ENCODE measurements at regions not wholly inside any gene's neighbourhood (a gene's known extent, or its start where the extent isn't known, plus 50 kb on each side); places are given as distances from the start of the nearest gene placed in this dataset.

GRCh38 chr2:58973811-58974281 is 732.7 kb upstream of the FANCL start:
- TF ChIP-seq CTCF (IDR thresholded peaks at IDR 0.05), result no peak
- no peak overlapping the region for H3K9ac ChIP-seq (ENCODE audit: low read depth in 2 of 2, low read length in 2 of 2)
- H3K27me3 ChIP-seq, result no peaks in the 10 kb centered on the region
- DNase-seq, result no peak
- intact Hi-C loops (cut with DNase I), result no loop called here
- no peaks in the 10 kb centered on the region for H3K4me1 ChIP-seq
- H3K4me3 ChIP-seq, result no peak overlapping the region
- H3K36me3 ChIP-seq, result no peaks in the 10 kb centered on the region
- H3K27ac ChIP-seq, result no peak overlapping the region
- no peaks in the 10 kb centered on the region for H3K9me3 ChIP-seq

DNA sequence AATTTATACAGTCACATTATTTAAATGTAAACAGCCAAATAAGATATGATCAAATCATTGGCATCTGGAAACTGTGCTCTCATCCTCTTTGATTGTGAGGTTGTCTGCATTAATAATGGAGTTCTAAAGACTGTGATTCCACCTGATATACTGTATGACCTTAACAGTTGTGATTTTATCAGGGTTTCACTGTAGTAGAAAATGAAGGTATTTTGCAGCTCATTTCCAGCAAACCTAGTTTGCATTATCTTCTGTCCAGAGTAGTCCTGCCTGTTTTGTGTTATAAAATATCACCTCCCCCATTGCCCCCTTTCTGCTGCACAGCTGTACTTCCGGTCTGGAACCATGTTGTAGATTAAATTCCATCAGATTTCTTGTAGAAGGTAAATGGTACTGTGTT is 731.6 kb upstream of the FANCL start:
- Histone ChIP-seq H3K27me3 (no peaks in the 10 kb centered on the region), H3K4me3 (no peak overlapping the region), H3K4me1 (no peaks in the 10 kb centered on the region), H3K36me3 (no peaks in the 10 kb centered on the region), H3K27ac (no peak overlapping the region), H3K9ac (ENCODE audit: low read depth in 2 of 2, low read length in 2 of 2) (no peak overlapping the region), H3K9me3 (no peaks in the 10 kb centered on the region)
- DNase-seq, result no peak
- intact Hi-C loops (cut with DNase I), result no loop called here
- no peak for TF ChIP-seq CTCF (IDR thresholded peaks at IDR 0.05)

DNA sequence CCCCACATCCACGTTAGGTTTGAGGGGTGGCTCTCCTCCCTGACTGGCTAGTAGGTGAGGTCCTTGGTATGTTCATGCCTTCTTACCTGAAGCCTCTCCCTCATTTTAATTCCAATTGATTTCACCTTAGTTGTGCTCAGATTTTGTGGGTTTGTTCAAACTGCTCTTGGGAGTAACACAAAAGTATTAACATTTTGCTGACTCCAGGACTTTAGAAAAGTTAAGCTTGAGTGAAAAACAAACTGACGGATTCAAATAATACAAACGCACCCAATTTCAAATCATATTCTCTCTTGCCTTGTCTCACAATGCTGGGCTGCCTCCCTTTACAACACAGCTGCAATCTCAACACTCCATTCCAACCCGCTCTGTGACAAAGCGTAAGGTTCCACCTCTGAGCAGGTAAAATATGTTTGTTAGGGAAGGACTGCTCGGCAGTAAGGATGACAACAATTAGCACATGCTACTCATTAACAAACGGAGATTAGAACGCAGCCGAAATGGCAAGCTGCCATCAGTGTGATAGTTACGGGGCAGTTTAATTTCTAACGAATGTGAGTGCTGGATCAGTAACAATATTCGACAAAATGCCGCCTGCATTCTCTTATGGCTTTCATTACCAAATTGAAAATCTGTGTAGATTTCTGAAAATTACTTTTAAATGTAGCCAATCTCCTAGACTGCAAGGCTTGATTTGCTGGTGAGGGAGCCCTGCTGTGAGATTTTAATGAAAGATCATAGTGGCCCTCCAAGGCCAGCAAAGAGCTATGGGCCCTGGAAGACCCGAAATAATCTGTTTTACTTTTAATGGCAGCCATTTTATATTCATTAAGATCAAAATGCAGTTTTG is 730.6 kb upstream of the FANCL start:
- intact Hi-C loops (cut with DNase I), result no loop called here

GRCh38 chr2:58970365-58970764 is 729.2 kb upstream of the FANCL start:
- no peaks in the 10 kb centered on the region for H3K36me3 ChIP-seq
- no peaks in the 10 kb centered on the region for H3K4me1 ChIP-seq
- no peak for TF ChIP-seq CTCF (IDR thresholded peaks at IDR 0.05)
- H3K4me3 ChIP-seq, result no peak overlapping the region
- DNase-seq, result no peak
- intact Hi-C loops (cut with DNase I), result no loop called here
- no peaks in the 10 kb centered on the region for H3K27me3 ChIP-seq
- H3K27ac ChIP-seq, result no peak overlapping the region
- no peaks in the 10 kb centered on the region for H3K9me3 ChIP-seq
- no peak overlapping the region for H3K9ac ChIP-seq (ENCODE audit: low read depth in 2 of 2, low read length in 2 of 2)

More for the DNA sequence above, 730.6 kb upstream of the FANCL start:
- H3K9me3 ChIP-seq, result no peaks in the 10 kb centered on the region
- H3K4me1 ChIP-seq, result no peaks in the 10 kb centered on the region
- H3K9ac ChIP-seq (ENCODE audit: low read depth in 2 of 2, low read length in 2 of 2), result no peak overlapping the region
- no peaks in the 10 kb centered on the region for H3K27me3 ChIP-seq
- TF ChIP-seq CTCF (IDR thresholded peaks at IDR 0.05), result no peak
- H3K36me3 ChIP-seq, result no peaks in the 10 kb centered on the region
- no peak overlapping the region for H3K27ac ChIP-seq
- H3K4me3 ChIP-seq, result no peak overlapping the region
- DNase-seq, result no peak

- Histone ChIP-seq H3K4me1 (no peaks in the 10 kb centered on the region), H3K9ac (ENCODE audit: low read depth in 2 of 2, low read length in 2 of 2) (no peak overlapping the region), H3K27ac (no peak overlapping the region), H3K27me3 (no peaks in the 10 kb centered on the region), H3K9me3 (no peaks in the 10 kb centered on the region), H3K36me3 (no peaks in the 10 kb centered on the region), H3K4me3 (no peak overlapping the region)
- no peak for DNase-seq
- intact Hi-C loops (cut with DNase I), result no loop called here
- no peak for TF ChIP-seq CTCF (IDR thresholded peaks at IDR 0.05)
These were observed 727.8 kb upstream of the FANCL start for GRCh38 chr2:58968885-58969284.
